ENCODE measurements at regions not wholly inside any gene's neighbourhood (a gene's known extent, or its start where the extent isn't known, plus 50 kb on each side); places are given as distances from the start of the nearest gene placed in this dataset.
"Not testable (repeated sequence)": the region's sequence is repeated elsewhere in the genome, so short reads cannot be mapped to it uniquely, and the experiment has no call there.

- no peak for DNase-seq (ENCODE audit: low read depth)
These were observed 164.3 kb upstream of the PABPC3 start for GRCh38 chr13:24931450-24932251.

GRCh38 chr13:24933106-24934023 lies 162.6 kb upstream of the PABPC3 start:
- DNase-seq (ENCODE audit: low read depth), result not testable (repeated sequence)

GRCh38 chr13:24934024-24934385 lies 161.9 kb upstream of the PABPC3 start:
- not testable (repeated sequence) for DNase-seq (ENCODE audit: low read depth)

- no peak for DNase-seq (ENCODE audit: low read depth)
These were observed 157.0 kb upstream of the PABPC3 start for GRCh38 chr13:24938966-24939365.

GRCh38 chr13:24941023-24941713 lies 154.8 kb upstream of the PABPC3 start:
- not testable (repeated sequence) for DNase-seq (ENCODE audit: low read depth)

- no peak for DNase-seq (ENCODE audit: low read depth)
These were observed 152.8 kb upstream of the PABPC3 start for GRCh38 chr13:24943136-24943535.

- not testable (repeated sequence) for DNase-seq (ENCODE audit: low read depth)
These were observed 151.9 kb upstream of the PABPC3 start for GRCh38 chr13:24944073-24944472.

GRCh38 chr13:24948977-24949376 lies 147.0 kb upstream of the PABPC3 start:
- not testable (repeated sequence) for DNase-seq (ENCODE audit: low read depth)

- not testable (repeated sequence) for DNase-seq (ENCODE audit: low read depth)
These were observed 145.3 kb upstream of the PABPC3 start for GRCh38 chr13:24950611-24951010.

- DNase-seq (ENCODE audit: low read depth), result not testable (repeated sequence)
These were observed 128.0 kb upstream of the PABPC3 start for GRCh38 chr13:24967970-24968369.

GRCh38 chr13:24968416-24968815 lies 127.5 kb upstream of the PABPC3 start:
- not testable (repeated sequence) for DNase-seq (ENCODE audit: low read depth)

- not testable (repeated sequence) for DNase-seq (ENCODE audit: low read depth)
These were observed 122.8 kb upstream of the PABPC3 start for GRCh38 chr13:24973102-24973501.

GRCh38 chr13:24981181-24981803 lies 114.6 kb upstream of the PABPC3 start:
- not testable (repeated sequence) for DNase-seq (ENCODE audit: low read depth)

- DNase-seq (ENCODE audit: low read depth), result no peak
These were observed 113.5 kb upstream of the PABPC3 start for GRCh38 chr13:24982333-24982999.

GRCh38 chr13:24983094-24983493 lies 112.8 kb upstream of the PABPC3 start:
- no peak for DNase-seq (ENCODE audit: low read depth)

GRCh38 chr13:24984134-24984533 lies 111.8 kb upstream of the PABPC3 start:
- no peak for DNase-seq (ENCODE audit: low read depth)

GRCh38 chr13:24985107-24985506 lies 110.8 kb upstream of the PABPC3 start:
- DNase-seq (ENCODE audit: low read depth), result no peak

- no peak for DNase-seq (ENCODE audit: low read depth)
These were observed 110.0 kb upstream of the PABPC3 start for GRCh38 chr13:24985896-24986295.

GRCh38 chr13:24986826-24987225 lies 109.1 kb upstream of the PABPC3 start:
- no peak for DNase-seq (ENCODE audit: low read depth)

GRCh38 chr13:24989959-24990358 lies 106.0 kb upstream of the PABPC3 start:
- DNase-seq (ENCODE audit: low read depth), result not testable (repeated sequence)

- not testable (repeated sequence) for DNase-seq (ENCODE audit: low read depth)
These were observed 103.0 kb upstream of the PABPC3 start for GRCh38 chr13:24992946-24993345.
